ELF-1 (cell line): ENCODE measurements at regions not wholly inside any gene's neighbourhood (a gene's known extent, or its start where the extent isn't known, plus 50 kb on each side); places are given as distances from the start of the nearest gene placed in this dataset.
A peak's percentile ranks its signal among the peaks of the same experiment; 100 is the strongest.

Experiments used
- DNase-seq: peaks from one replicate; pipeline ENCODE4 v3.0.0-alpha.2; 2016; ENCODE audit warnings: low read depth, low spot score

- no peak for DNase-seq
These were observed 188.1 kb upstream of the XYLT1 start for GRCh38 chr16:17658881-17659280.

GRCh38 chr16:17657045-17657444 is 186.3 kb upstream of the XYLT1 start:
- no peak for DNase-seq

- DNase-seq = no peak
These were observed 183.8 kb upstream of the XYLT1 start for GRCh38 chr16:17654571-17654970.

DNA sequence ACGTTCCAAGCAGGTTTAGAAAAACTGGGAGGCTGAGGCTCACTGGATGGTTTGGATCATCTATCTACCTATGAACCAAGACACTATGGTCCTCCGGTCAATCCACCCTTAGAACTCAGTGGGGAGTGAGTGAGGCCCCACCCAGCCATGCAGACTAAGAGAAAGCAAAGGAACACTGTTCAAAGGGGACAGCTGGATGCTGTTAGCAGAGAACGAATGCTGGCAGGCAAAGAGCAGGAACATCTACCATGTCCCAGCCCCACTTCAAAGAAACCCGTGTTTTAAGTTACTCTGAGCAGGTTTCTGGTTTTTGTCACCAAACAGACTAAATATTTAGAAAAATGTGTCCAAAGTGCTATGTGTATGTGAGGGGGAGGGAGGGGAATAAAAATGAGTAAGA is 183.4 kb upstream of the XYLT1 start:
- DNase-seq = no peak

- no peak for DNase-seq
These were observed 177.4 kb upstream of the XYLT1 start for GRCh38 chr16:17647879-17648872.

GRCh38 chr16:17643935-17644334 is 173.2 kb upstream of the XYLT1 start:
- DNase-seq = no peak

DNA sequence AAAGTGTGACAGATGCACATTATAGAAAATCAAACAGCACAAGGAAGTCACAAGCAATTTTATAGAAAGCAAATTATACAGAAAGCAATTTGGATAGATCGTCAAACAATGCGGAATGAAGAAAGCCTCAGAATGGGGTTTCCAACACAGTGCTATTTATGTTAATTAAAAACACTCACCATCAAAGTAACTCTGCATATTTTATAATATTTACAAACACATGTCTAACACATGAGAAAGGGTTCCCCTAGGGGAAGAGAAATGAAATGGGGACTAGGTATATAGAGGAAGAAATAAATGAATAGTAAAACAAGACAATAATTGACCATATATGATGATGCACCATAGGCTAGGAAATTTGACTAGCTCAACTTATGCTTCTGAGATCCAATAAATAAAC is 171.2 kb upstream of the XYLT1 start:
- DNase-seq = no peak

DNA sequence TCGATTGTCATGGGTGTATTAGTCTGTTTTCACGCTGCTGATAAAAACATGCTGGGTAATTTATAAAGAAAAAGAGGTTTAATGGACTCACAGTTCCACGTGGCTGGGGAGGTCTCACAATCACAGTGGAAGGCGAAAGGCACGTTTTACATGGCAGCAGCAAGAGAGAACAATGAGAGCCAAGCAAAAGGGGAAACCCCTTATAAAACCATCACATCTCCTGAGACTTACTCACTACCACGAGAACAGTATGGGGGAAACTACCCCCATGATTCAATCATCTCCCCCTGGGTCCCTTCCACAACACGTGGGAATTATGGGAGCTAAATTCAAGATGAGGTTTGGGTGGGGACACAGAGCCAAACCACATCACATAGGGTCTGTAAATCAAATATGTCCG is 167.4 kb upstream of the XYLT1 start:
- DNase-seq = no peak

DNA sequence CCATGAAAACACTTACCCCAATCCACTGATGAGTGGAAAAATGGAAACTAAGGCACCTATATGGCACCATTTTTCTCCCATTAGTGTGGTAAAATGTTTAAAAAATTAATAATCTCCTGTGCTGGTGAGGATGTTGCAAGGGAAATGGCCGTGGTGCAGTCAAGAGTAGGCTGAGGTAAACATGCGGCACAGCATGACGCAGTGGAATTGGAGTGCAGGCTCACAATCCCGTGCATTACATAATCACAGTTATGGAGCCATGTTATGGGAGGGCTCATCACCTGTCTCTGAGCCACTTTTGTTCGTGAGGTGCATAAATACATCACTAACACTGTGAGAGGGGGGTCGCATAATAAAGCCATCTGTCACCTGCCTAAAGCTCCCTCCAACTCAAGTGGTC is 164.4 kb upstream of the XYLT1 start:
- DNase-seq = no peak

- no peak for DNase-seq
These were observed 162.6 kb upstream of the XYLT1 start for GRCh38 chr16:17633181-17633951.

DNA sequence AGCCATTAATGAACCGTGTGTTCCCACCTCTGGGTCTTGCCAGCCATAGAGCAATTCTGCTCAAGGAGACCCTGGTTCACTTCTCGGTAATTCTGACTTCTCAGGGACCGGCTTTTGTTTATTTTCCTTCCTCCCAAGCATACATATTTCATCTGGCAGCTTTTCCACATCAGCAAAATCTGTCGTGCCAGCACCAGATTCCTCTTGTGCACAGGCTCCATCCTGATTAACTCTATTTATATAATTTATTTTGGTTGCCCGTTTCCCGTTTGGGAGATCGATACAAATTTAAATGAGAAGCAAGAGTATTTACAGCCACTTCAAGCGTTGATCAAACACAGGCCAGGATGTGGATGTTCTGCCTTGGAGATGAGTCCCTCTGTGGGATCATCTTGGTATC is 161.9 kb upstream of the XYLT1 start:
- no peak for DNase-seq

DNA sequence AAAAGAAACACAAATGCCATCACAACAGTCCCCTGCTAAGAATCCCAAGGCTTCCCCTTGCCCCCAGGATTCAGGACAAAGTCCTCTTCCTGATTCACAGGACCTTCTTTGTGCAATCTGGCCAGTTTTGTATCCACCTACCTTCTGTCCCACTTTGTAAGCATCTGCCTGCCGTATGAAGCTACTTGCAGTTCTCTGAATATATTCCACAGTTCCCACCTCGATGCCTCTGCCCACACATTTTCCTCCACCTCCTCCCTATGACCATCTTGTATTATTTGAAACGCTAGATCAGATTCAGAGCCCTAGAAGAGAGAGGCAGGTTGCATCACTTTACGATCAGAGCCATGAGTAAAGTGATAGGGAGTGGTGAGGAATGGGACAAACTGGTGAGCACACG is 159.2 kb upstream of the XYLT1 start:
- no peak for DNase-seq

GRCh38 chr16:17628983-17629382 is 158.2 kb upstream of the XYLT1 start:
- peak; percentile 5 for DNase-seq

- no peak for DNase-seq
These were observed 151.6 kb upstream of the XYLT1 start for GRCh38 chr16:17622366-17622765.

DNA sequence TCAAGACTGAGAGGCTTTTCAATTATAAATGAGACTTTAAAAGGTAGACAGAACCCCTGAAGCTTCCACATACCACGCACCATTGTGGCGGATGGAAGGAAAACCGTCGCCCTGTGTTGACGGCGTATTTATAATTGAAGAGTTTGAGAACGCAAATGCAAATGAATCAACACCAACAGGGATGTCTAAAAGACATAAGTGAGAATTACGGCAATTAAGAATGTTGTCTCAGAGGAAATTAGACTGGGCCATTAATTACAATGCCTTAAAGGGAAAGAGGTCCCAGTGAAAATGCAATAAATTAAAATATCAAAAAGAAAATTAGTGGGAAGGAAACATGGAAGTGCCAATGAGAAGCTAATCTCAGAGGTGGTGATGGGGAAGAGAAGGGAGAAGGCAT is 148.5 kb upstream of the XYLT1 start:
- DNase-seq = no peak

DNA sequence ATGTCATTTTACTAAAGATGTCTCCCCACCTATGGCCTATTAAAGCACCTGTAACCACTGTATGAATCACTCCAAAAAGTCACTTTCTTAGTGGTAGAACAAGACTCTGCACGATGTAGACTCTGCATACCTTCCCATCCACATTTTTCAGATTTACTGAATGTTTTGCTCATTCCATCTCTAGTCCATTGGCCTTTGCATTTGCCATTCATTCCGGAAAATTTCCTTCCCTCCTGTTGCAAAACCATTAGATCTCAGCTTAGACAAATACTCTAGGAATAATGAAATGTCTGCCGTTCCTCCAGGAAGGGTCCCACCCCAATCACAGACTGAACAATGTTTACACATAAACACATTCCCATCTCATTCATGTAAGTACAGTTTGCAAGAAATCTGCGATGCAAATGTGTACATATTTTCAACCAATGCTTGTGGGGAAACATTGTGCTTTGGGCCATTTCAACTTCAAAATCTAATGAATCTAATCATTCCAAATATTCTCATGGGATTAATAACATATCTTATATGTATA is 146.3 kb upstream of the XYLT1 start:
- no peak for DNase-seq

- peak; percentile 5 for DNase-seq
These were observed 141.6 kb upstream of the XYLT1 start for GRCh38 chr16:17612336-17612735.

DNA sequence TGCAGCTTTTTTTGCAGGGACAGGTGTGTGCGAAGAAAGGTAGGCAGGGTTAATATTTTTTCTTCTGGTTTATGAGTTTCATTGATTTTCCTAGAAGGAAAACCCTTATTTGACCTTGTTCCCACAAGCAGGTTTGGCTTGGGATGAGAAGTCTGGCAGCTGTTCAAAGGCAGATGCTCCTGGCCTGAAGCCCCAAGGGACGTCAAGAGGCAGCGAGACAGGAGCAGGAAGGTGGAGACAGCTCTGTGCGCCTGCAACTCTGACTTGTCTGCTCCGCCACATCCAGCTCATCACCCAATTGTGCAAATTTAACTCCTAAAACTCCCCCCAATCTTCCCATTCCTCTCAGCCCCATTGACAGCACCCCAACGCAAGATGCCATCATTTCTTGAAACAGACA is 136.8 kb upstream of the XYLT1 start:
- DNase-seq = no peak

- no peak for DNase-seq
These were observed 136.3 kb upstream of the XYLT1 start for GRCh38 chr16:17607075-17607509.

DNA sequence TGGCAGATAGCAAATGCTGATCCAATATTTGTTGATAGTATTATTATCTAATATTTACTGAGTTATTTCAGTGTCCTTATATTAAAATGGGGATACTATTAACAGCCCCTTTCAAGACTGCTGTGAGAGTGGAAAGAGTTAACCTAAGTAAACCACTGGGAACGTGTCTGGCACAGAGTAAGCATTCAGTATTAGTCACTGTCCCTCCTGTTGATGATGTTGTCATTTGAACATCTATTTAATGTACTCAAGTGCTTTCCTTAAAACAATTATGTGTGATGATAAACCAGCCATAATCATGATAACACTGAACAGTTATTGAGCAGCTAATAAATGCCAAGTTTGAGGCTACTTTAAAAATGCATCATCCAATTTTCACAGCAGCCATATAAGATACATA is 135.7 kb upstream of the XYLT1 start:
- DNase-seq = no peak

DNA sequence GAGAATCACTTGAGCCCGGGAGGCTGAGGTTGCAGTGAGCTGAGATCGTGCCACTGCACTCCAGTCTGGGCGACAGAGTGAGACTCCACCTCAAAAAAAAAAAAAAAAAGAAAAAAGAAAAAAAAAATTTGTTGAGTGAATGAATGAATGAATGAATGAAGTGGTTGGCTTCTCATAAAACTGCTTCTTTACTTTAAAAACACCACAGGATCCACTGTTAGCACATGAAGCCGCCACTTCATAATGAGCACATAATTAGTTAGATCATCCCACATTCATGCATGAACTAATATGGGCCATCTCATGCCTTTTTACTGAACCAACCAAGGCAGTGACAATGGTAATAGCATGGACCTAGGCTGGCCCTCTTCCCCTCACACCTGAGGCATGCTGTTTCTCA is 135.0 kb upstream of the XYLT1 start:
- DNase-seq = no peak

DNA sequence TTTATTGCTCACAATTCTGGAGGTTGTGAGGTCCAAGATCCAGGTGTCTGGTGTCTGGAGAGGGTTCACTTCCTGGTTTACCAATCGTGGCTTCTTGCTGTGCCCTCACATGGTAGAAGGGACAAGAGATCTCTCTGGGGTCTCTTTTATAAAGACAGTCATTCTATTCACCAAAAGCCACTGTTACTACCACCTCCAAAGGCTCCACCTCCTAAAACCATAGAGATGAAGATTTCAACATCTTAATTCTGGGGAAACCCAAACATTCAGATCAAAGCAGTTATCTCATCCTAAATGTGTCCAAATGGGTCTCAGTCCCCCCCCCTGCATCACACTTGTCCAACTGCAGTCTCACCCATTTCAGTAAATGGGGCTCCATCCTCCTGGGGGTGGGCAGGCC is 132.9 kb upstream of the XYLT1 start:
- no peak for DNase-seq

DNA sequence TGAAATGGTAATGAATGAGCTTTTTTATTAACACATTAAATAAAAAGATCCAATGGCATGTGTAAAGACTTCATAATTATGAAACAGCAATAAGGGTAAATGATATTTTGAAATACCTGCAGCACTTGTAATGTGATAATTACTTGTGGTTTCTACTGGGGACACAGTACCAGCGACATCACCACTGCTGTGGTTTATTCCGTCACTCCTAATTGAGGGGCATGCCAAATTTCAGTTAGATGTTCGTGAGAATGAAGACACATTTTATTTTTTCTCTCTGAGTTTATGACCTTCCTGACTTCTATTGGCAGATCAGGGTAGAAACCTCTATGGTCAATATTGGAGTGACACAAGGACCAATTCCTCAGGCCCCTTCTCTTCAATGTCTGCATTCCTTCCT is 131.9 kb upstream of the XYLT1 start:
- DNase-seq = no peak
